Mammary epithelial cell (primary cell): ENCODE measurements at regions not wholly inside any gene's neighbourhood (a gene's known extent, or its start where the extent isn't known, plus 50 kb on each side); places are given as distances from the start of the nearest gene placed in this dataset.
A peak's percentile ranks its signal among the peaks of the same experiment; 100 is the strongest.

Experiments used
- EZH2 ChIP-seq: IDR thresholded peaks from 2 replicates; pipeline ENCODE4 v1.6.1; 2012; ENCODE audit warnings: low read length, inconsistent platforms, borderline replicate concordance
- TF ChIP-seq, protein P1 (sequence below), 2 donors: IDR thresholded peaks in 1 of 2; conservative IDR thresholded peaks in 1 of 2; 2 replicates each; pipeline ENCODE4 v1.5.1; 2011 to 2012; ENCODE audit warnings: inconsistent platforms in 2 of 2, low read length in 2 of 2, mild to moderate bottlenecking in 2 of 2, control low read depth in 1 of 2, low read depth in 1 of 2; ENCODE audit not compliant: insufficient read depth in 1 of 2; ENCODE audit errors: extremely low read depth in 1 of 2

DNA sequence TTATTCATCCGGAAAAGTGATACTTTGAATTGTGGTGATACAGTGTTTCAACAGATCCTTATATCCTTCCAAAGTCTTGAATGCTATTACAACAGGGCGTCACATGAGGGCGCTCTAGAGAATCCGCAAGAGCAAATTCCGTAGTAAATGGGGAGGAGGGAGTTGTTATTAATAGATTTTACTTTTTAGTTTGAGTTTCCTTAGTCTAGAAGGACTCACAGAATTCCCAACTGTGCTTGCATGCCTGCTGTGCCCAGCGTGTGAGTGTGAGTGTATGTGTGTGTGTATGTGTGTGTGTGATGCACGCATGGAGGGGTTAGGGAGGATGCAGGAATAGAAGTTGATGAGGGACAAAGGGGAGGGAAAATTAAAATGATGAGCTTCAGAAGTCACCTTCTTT is 375.3 kb downstream of the C12orf75 start:
- TF ChIP-seq, protein P1, sequence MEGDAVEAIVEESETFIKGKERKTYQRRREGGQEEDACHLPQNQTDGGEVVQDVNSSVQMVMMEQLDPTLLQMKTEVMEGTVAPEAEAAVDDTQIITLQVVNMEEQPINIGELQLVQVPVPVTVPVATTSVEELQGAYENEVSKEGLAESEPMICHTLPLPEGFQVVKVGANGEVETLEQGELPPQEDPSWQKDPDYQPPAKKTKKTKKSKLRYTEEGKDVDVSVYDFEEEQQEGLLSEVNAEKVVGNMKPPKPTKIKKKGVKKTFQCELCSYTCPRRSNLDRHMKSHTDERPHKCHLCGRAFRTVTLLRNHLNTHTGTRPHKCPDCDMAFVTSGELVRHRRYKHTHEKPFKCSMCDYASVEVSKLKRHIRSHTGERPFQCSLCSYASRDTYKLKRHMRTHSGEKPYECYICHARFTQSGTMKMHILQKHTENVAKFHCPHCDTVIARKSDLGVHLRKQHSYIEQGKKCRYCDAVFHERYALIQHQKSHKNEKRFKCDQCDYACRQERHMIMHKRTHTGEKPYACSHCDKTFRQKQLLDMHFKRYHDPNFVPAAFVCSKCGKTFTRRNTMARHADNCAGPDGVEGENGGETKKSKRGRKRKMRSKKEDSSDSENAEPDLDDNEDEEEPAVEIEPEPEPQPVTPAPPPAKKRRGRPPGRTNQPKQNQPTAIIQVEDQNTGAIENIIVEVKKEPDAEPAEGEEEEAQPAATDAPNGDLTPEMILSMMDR (conservative IDR thresholded peaks at IDR 0.05 in 1 of 2, IDR thresholded peaks at IDR 0.05 in 1 of 2; ENCODE audit: extremely low read depth in 1 of 2, insufficient read depth in 1 of 2, low read depth in 1 of 2, low read length in 2 of 2), result peak; percentile 74 to 80
- no peak for TF ChIP-seq EZH2
